HepG2 (cell line): ENCODE measurements at regions not wholly inside any gene's neighbourhood (a gene's known extent, or its start where the extent isn't known, plus 50 kb on each side); places are given as distances from the start of the nearest gene placed in this dataset.

Experiments used
- ATAC-seq: fragments of 200-7000 bp; cut with Tn5 transposase; 3 replicates; pipeline ENCODE4 v1.9.1; 2020; ENCODE audit warnings: mild to moderate bottlenecking, moderate library complexity
- BruUV-seq: library from RNA; stranded (reverse); fragments of 400-500 nt; replicated peaks from 2 replicates; lab custom pipeline; 2021; lab: Mats Ljungman, UMichigan
- CTCF ChIA-PET: fragments of 300-600 bp; formaldehyde crosslinking; extraction: SDS; loops from one replicate; lab custom pipeline; 2021; ENCODE audit warnings: low total read pairs, inconsistent platforms, low intra/inter-chr PET ratio; lab: Yijun Ruan, JAX
- POLR2A ChIA-PET: fragments of 350-600 bp; sonication (Branson Sonifier 250); formaldehyde crosslinking; loops from one replicate; lab custom pipeline; 2020; ENCODE audit warnings: antibody characterized with exemption, inconsistent platforms; lab: Yijun Ruan, JAX
- DNase-seq: peaks from one replicate; pipeline ENCODE4 v3.0.0-alpha.2; 2015; ENCODE audit warnings: low spot score
- FAIRE-seq: peaks from 3 replicates; lab custom pipeline; 2011; peaks lifted over from hg19 to GRCh38; lab: Jason Lieb, UNC
- H2AFZ ChIP-seq: one replicate; pipeline ENCODE4 v1.6.1; 2011; ENCODE audit warnings: low read length, inconsistent platforms
- H3K27ac ChIP-seq: fragments of 300-600 bp; 3 replicates; pipeline ENCODE4 v1.8.0; 2011; ENCODE audit warnings: mixed run types, mild to moderate bottlenecking, mixed read lengths, low read length, inconsistent platforms; ENCODE audit not compliant: insufficient read depth; ENCODE audit errors: extremely low read length
- H3K27me3 ChIP-seq, 2 experiments: fragments of 200-600 bp in 1 of 2; 2 replicates in 1 of 2; 3 replicates in 1 of 2; pipeline versions ENCODE4 v1.6.0 to v1.8.0; 2011; ENCODE audit warnings: low read length in 2 of 2, mild to moderate bottlenecking in 2 of 2, moderate library complexity in 2 of 2, inconsistent platforms in 1 of 2; ENCODE audit not compliant: insufficient read depth in 2 of 2, control insufficient read depth in 1 of 2
- H3K36me3 ChIP-seq, 2 experiments: fragments of 200-600 bp in 1 of 2; replicated peaks in 1 of 2; 2 replicates in 1 of 2; 3 replicates in 1 of 2; pipeline versions ENCODE4 v1.5.1 to v1.8.0; 2011; ENCODE audit warnings: low read length in 2 of 2, inconsistent platforms in 1 of 2; ENCODE audit not compliant: insufficient read depth in 2 of 2, control insufficient read depth in 1 of 2
- H3K4me1 ChIP-seq: 2 replicates; pipeline ENCODE4 v1.5.1; 2012; ENCODE audit warnings: low read length, inconsistent platforms; ENCODE audit not compliant: insufficient read depth
- H3K4me2 ChIP-seq: 2 replicates; pipeline ENCODE4 v1.6.0; 2011; ENCODE audit warnings: low read depth, low read length, inconsistent platforms
- H3K4me3 ChIP-seq, 3 experiments: fragments of 200-600 bp in 1 of 3; sonication (generic), shearing (Covaris generic) in 1 of 3; replicated peaks in 1 of 3; 2 replicates each; pipeline ENCODE4 v1.5.1; 2011 to 2016; ENCODE audit warnings: low read length in 3 of 3, inconsistent platforms in 2 of 3, low read depth in 2 of 3, mild to moderate bottlenecking in 2 of 3, control low read depth in 1 of 3, mixed read lengths in 1 of 3; ENCODE audit not compliant: insufficient read depth in 1 of 3
- H3K79me2 ChIP-seq: one replicate; pipeline ENCODE4 v1.6.1; 2011; ENCODE audit warnings: low read length, inconsistent platforms; ENCODE audit not compliant: insufficient read depth
- H3K9ac ChIP-seq: 2 replicates; pipeline ENCODE4 v1.6.0; 2011; ENCODE audit warnings: mild to moderate bottlenecking, low read depth, low read length, inconsistent platforms; ENCODE audit not compliant: insufficient read depth
- H3K9me3 ChIP-seq: 2 replicates; pipeline ENCODE4 v1.5.1; 2012; ENCODE audit warnings: mild to moderate bottlenecking, low read length
- H4K20me1 ChIP-seq: 2 replicates; pipeline ENCODE4 v1.6.0; 2011; ENCODE audit warnings: inconsistent platforms, mild to moderate bottlenecking, low read length, moderate library complexity; ENCODE audit not compliant: insufficient read depth
- CEBPG ChIP-seq: IDR thresholded peaks from 2 replicates; pipeline ENCODE4 v1.6.1; 2016
- CENPX ChIP-seq: sonication (generic); formaldehyde crosslinking; IDR thresholded peaks from 2 replicates; pipeline ENCODE4 v1.9.0; 2021; ENCODE audit warnings: mild to moderate bottlenecking, missing genetic modification reagents, moderate library complexity
- ETV5 ChIP-seq: IDR thresholded peaks from 2 replicates; pipeline ENCODE4 v1.6.1; 2018; ENCODE audit warnings: missing biosample characterization, missing genetic modification reagents, inconsistent platforms, borderline replicate concordance
- GTF2F1 ChIP-seq: fragments of 150-350 bp; IDR thresholded peaks from 2 replicates; pipeline ENCODE4 v1.6.1; 2014; ENCODE audit warnings: low read length
- MATR3 ChIP-seq: sonication (generic); formaldehyde crosslinking; IDR thresholded peaks from 2 replicates; pipeline ENCODE4 v1.4.0; 2020; ENCODE audit warnings: missing genetic modification reagents
- PATZ1 ChIP-seq: sonication (generic); formaldehyde crosslinking; IDR thresholded peaks from 2 replicates; pipeline ENCODE4 v1.4.0; 2020; ENCODE audit warnings: missing genetic modification reagents
- RFX5 ChIP-seq: IDR thresholded peaks from 2 replicates; pipeline ENCODE4 v1.6.1; 2011; ENCODE audit warnings: low read depth, low read length, improper control_type of control experiment
- RFXAP ChIP-seq: sonication (generic); formaldehyde crosslinking; IDR thresholded peaks from 2 replicates; pipeline ENCODE4 v1.4.0; 2020; ENCODE audit warnings: missing genetic modification reagents, borderline replicate concordance
- SAFB2 ChIP-seq: sonication (generic); formaldehyde crosslinking; IDR thresholded peaks from 2 replicates; pipeline ENCODE4 v1.5.1; 2020; ENCODE audit warnings: missing genetic modification reagents, low read depth, mild to moderate bottlenecking, borderline replicate concordance
- ZNF501 ChIP-seq: sonication (generic); formaldehyde crosslinking; IDR thresholded peaks from 2 replicates; pipeline ENCODE4 v1.5.1; 2020; ENCODE audit warnings: mild to moderate bottlenecking, moderate library complexity, missing genetic modification reagents
- ZNF597 ChIP-seq: sonication (generic); formaldehyde crosslinking; IDR thresholded peaks from 2 replicates; pipeline ENCODE4 v1.5.0; 2020; ENCODE audit warnings: missing genetic modification reagents
- WGBS: methylation state at CpG from one replicate; pipeline ENCODE4 v1.1.6; 2017; ENCODE audit warnings: low lambda C conversion rate; 5-methylcytosine and 5-hydroxymethylcytosine counted together
- in situ Hi-C: cut with HindIII; loops from 2 replicates; pipeline ENCODE4 v1.10.0; 2017; ENCODE audit warnings: low pct_unique_long_range_greater_than_20kb; ENCODE audit not compliant: extremely low pct_ligation_motif_present
- intact Hi-C: fragments of 100-400 bp; cut with micrococcal nuclease; formaldehyde crosslinking; loops from one replicate; pipeline ENCODE4 v1.10.0; 2022; ENCODE audit not compliant: unreplicated experiment
- TF ChIP-seq, protein P1 (sequence below), 2 experiments: sonication (generic) in 1 of 2; formaldehyde crosslinking in 1 of 2; IDR thresholded peaks; 2 replicates each; pipeline versions ENCODE4 v1.6.1 to v1.9.0; 2014 to 2022; ENCODE audit warnings: antibody characterized with exemption in 1 of 2, borderline replicate concordance in 1 of 2, inconsistent platforms in 1 of 2, low read depth in 1 of 2, missing genetic modification reagents in 1 of 2
- TF ChIP-seq, protein P2 (sequence below): sonication (generic); formaldehyde crosslinking; conservative IDR thresholded peaks from 2 replicates; pipeline ENCODE4 v1.8.0; 2022; ENCODE audit warnings: missing genetic modification reagents

DNA sequence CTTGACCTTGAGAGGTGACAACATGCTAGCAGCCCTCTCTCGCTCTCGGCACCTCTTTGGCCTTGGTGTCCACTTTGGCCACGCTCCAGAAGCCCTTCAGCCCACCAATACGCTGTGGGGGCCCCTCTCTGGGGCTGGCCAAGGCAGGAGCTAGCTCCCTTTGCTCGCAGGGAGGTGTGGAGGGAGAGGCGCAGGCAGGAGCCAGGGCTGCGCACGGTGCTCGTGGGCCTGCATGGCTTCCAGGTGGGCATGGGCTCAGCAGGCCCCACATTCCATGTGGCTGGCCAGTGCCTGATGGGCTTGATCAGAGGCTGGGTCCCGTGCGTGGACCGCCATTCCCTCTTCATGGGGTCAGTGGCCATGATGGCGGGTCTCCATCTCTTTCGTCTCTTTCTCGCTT lies 1237.0 kb upstream of the USP15 start:
- in situ Hi-C loops, result no loop called here
- CTCF ChIA-PET, result no interaction called here
- no peak for FAIRE-seq
- H3K4me1 ChIP-seq, result no peaks in the 10 kb centered on the region
- H3K4me3 ChIP-seq, result no peak overlapping the region
- H3K27me3 ChIP-seq, result no peaks in the 10 kb centered on the region; a peak in 1 of 5 replicates
- WGBS, result 32% methylated on average over 9 of the region's 15 CpGs
- DNase-seq, result no peak
- no peak overlapping the region for H3K27ac ChIP-seq
- H4K20me1 ChIP-seq, result no peaks in the 10 kb centered on the region
- intact Hi-C loops, result no loop called here
- POLR2A ChIA-PET, result no interaction called here
- no peak for TF ChIP-seq PATZ1 (CRISPR knock-in tag)
- TF ChIP-seq ZNF501 (CRISPR knock-in tag), result no peak
- TF ChIP-seq CEBPG (CRISPR knock-in tag), result no peak
- TF ChIP-seq, protein P1, sequence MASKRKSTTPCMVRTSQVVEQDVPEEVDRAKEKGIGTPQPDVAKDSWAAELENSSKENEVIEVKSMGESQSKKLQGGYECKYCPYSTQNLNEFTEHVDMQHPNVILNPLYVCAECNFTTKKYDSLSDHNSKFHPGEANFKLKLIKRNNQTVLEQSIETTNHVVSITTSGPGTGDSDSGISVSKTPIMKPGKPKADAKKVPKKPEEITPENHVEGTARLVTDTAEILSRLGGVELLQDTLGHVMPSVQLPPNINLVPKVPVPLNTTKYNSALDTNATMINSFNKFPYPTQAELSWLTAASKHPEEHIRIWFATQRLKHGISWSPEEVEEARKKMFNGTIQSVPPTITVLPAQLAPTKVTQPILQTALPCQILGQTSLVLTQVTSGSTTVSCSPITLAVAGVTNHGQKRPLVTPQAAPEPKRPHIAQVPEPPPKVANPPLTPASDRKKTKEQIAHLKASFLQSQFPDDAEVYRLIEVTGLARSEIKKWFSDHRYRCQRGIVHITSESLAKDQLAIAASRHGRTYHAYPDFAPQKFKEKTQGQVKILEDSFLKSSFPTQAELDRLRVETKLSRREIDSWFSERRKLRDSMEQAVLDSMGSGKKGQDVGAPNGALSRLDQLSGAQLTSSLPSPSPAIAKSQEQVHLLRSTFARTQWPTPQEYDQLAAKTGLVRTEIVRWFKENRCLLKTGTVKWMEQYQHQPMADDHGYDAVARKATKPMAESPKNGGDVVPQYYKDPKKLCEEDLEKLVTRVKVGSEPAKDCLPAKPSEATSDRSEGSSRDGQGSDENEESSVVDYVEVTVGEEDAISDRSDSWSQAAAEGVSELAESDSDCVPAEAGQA (IDR thresholded peaks at IDR 0.05; ENCODE audit: low read depth), result no peak
- TF ChIP-seq, protein P1 (CRISPR knock-in tag; IDR thresholded peaks at IDR 0.05; ENCODE audit: borderline replicate concordance), result no peak
- no peak for TF ChIP-seq GTF2F1
- TF ChIP-seq, protein P2, sequence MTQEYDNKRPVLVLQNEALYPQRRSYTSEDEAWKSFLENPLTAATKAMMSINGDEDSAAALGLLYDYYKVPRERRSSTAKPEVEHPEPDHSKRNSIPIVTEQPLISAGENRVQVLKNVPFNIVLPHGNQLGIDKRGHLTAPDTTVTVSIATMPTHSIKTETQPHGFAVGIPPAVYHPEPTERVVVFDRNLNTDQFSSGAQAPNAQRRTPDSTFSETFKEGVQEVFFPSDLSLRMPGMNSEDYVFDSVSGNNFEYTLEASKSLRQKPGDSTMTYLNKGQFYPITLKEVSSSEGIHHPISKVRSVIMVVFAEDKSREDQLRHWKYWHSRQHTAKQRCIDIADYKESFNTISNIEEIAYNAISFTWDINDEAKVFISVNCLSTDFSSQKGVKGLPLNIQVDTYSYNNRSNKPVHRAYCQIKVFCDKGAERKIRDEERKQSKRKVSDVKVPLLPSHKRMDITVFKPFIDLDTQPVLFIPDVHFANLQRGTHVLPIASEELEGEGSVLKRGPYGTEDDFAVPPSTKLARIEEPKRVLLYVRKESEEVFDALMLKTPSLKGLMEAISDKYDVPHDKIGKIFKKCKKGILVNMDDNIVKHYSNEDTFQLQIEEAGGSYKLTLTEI (CRISPR knock-in tag), result no peak
- TF ChIP-seq ZNF597 (CRISPR knock-in tag), result no peak
- TF ChIP-seq RFX5, result no peak
- no peak for TF ChIP-seq ETV5 (CRISPR knock-in tag)
- TF ChIP-seq RFXAP, result no peak
- no peak for TF ChIP-seq CENPX (CRISPR knock-in tag)
- no peak for TF ChIP-seq MATR3 (CRISPR knock-in tag)
- TF ChIP-seq SAFB2 (CRISPR knock-in tag), result no peak
- no peak for ATAC-seq
- no peaks in the 10 kb centered on the region for H3K79me2 ChIP-seq
- no peak overlapping the region for H2AFZ ChIP-seq
- no TSS peak for BruUV-seq
- no peak overlapping the region for H3K4me2 ChIP-seq
- H3K9ac ChIP-seq, result no peak overlapping the region
- H3K36me3 ChIP-seq, result no peaks in the 10 kb centered on the region
- H3K9me3 ChIP-seq, result peaks cover 91% of the 10 kb centered on the region
